Neural cell (in vitro differentiated cells): ENCODE measurements at regions not wholly inside any gene's neighbourhood (a gene's known extent, or its start where the extent isn't known, plus 50 kb on each side); places are given as distances from the start of the nearest gene placed in this dataset.

Experiments used
- H2AFZ ChIP-seq: fragments of 200-600, 300-800 bp; sonication (generic), shearing (Covaris generic); 2 replicates; pipeline ENCODE4 v1.6.0; 2014; ENCODE audit warnings: low read depth, mild to moderate bottlenecking, antibody characterized with exemption, low read length, moderate library complexity
- H3F3A ChIP-seq: fragments of 200-600 bp; shearing (Covaris generic); 2 replicates; pipeline ENCODE4 v1.6.1; 2016; ENCODE audit warnings: mild to moderate bottlenecking, moderate library complexity, mixed read lengths, antibody characterized with exemption, low read length; ENCODE audit not compliant: insufficient read depth, poor library complexity, severe bottlenecking
- H3K27ac ChIP-seq: fragments of 200-600, 300-800 bp; sonication (generic), shearing (Covaris generic); 2 replicates; pipeline ENCODE4 v1.5.1; 2014; ENCODE audit warnings: mild to moderate bottlenecking, low read length, moderate library complexity
- H3K27me3 ChIP-seq: fragments of 300-800, 200-600 bp; sonication (generic), shearing (Covaris generic); 2 replicates; pipeline ENCODE4 v1.6.0; 2014; ENCODE audit warnings: mild to moderate bottlenecking, low read depth, low read length, moderate library complexity; ENCODE audit not compliant: insufficient read depth
- H3K36me3 ChIP-seq: fragments of 300-800, 200-600 bp; sonication (generic), shearing (Covaris generic); 2 replicates; pipeline ENCODE4 v1.5.1; 2014; ENCODE audit warnings: mild to moderate bottlenecking, antibody characterized with exemption, low read length, moderate library complexity; ENCODE audit not compliant: insufficient read depth
- H3K4me2 ChIP-seq: fragments of 300-800, 200-600 bp; sonication (generic), shearing (Covaris generic); 2 replicates; pipeline ENCODE4 v1.6.0; 2014; ENCODE audit warnings: mild to moderate bottlenecking, low read length
- H3K4me3 ChIP-seq: fragments of 300-800, 200-600 bp; sonication (generic), shearing (Covaris generic); 2 replicates; pipeline ENCODE4 v1.5.1; 2014; ENCODE audit warnings: mild to moderate bottlenecking, low read length, moderate library complexity
- H3K79me2 ChIP-seq: fragments of 200-600 bp; shearing (Covaris generic); replicated peaks from 2 replicates; pipeline ENCODE4 v1.6.0; 2014; ENCODE audit warnings: mild to moderate bottlenecking, low read length, moderate library complexity; ENCODE audit not compliant: insufficient read depth
- H3K9ac ChIP-seq: fragments of 300-800, 200-600 bp; sonication (generic), shearing (Covaris generic); 2 replicates; pipeline ENCODE4 v1.6.1; 2016; ENCODE audit warnings: mild to moderate bottlenecking, low read length, mixed read lengths
- H3K9me2 ChIP-seq: fragments of 200-600 bp; shearing (Covaris generic); 2 replicates; pipeline ENCODE4 v1.6.1; 2016; ENCODE audit warnings: mild to moderate bottlenecking, low read length, mixed read lengths; ENCODE audit not compliant: insufficient read depth
- H3K9me3 ChIP-seq: fragments of 200-600, 300-800 bp; sonication (generic), shearing (Covaris generic); 2 replicates; pipeline ENCODE4 v1.6.1; 2016; ENCODE audit warnings: mild to moderate bottlenecking, mixed run types, low read length, moderate library complexity, mixed read lengths
- H4K20me1 ChIP-seq: fragments of 200-600 bp; shearing (Covaris generic); 2 replicates; pipeline ENCODE4 v1.6.1; 2016; ENCODE audit warnings: mild to moderate bottlenecking, mixed run types; ENCODE audit not compliant: insufficient read depth
- CTCF ChIP-seq: fragments of 450-650 bp; IDR thresholded peaks from 2 replicates; pipeline ENCODE4 v1.5.1; 2014; ENCODE audit warnings: antibody characterized with exemption, mild to moderate bottlenecking, moderate library complexity; ENCODE audit not compliant: poor library complexity, severe bottlenecking
- EP300 ChIP-seq: fragments of 450-650 bp; conservative IDR thresholded peaks from 2 replicates; pipeline ENCODE4 v1.6.1; 2014; ENCODE audit warnings: antibody characterized with exemption, mild to moderate bottlenecking, moderate library complexity; ENCODE audit not compliant: poor library complexity, severe bottlenecking
- EZH2 ChIP-seq: fragments of 200-600, 300-800 bp; shearing (Covaris generic), sonication (generic); IDR thresholded peaks from 2 replicates; pipeline ENCODE4 v1.6.1; 2014; ENCODE audit warnings: antibody characterized with exemption, low read length, borderline replicate concordance, mild to moderate bottlenecking; ENCODE audit not compliant: insufficient read depth, poor library complexity, severe bottlenecking
- MXI1 ChIP-seq: fragments of 450-650 bp; conservative IDR thresholded peaks from 2 replicates; pipeline ENCODE4 v1.6.1; 2014; ENCODE audit warnings: antibody characterized with exemption, mild to moderate bottlenecking; ENCODE audit not compliant: poor library complexity, severe bottlenecking
- POLR2AphosphoS5 ChIP-seq: IDR thresholded peaks from 2 replicates; pipeline ENCODE4 v1.6.1; 2012
- RAD21 ChIP-seq: fragments of 450-650 bp; conservative IDR thresholded peaks from 2 replicates; pipeline ENCODE4 v1.6.1; 2014; ENCODE audit warnings: antibody characterized with exemption, mild to moderate bottlenecking, moderate library complexity
- SMC3 ChIP-seq: fragments of 450-650 bp; conservative IDR thresholded peaks from 2 replicates; pipeline ENCODE4 v1.6.1; 2014; ENCODE audit warnings: antibody characterized with exemption, mild to moderate bottlenecking, moderate library complexity; ENCODE audit not compliant: poor library complexity
- TAF1 ChIP-seq: IDR thresholded peaks from 2 replicates; pipeline ENCODE4 v1.6.1; 2012; ENCODE audit warnings: low read depth
- TF ChIP-seq, protein P1 (sequence below): IDR thresholded peaks from 2 replicates; pipeline ENCODE4 v1.6.1; 2012; ENCODE audit warnings: borderline replicate concordance

- H3K79me2 ChIP-seq, result no peaks in the 10 kb centered on the region
- H4K20me1 ChIP-seq, result no peaks in the 10 kb centered on the region
- H3K4me3 ChIP-seq, result no peak overlapping the region
- no peaks in the 10 kb centered on the region for H3K27me3 ChIP-seq
- H3K9me3 ChIP-seq, result no peaks in the 10 kb centered on the region
- no peaks in the 10 kb centered on the region for H3K36me3 ChIP-seq
- H3K9ac ChIP-seq, result no peak overlapping the region
- H3K27ac ChIP-seq, result no peak overlapping the region
- H3F3A ChIP-seq, result no peaks in the 10 kb centered on the region
- no peak overlapping the region for H2AFZ ChIP-seq
- H3K9me2 ChIP-seq, result no peaks in the 10 kb centered on the region
- H3K4me2 ChIP-seq, result no peak overlapping the region
- TF ChIP-seq EP300 (no peak), EZH2 (no peak), SMC3 (no peak), RAD21 (no peak), CTCF (no peak), TAF1 (no peak), MXI1 (no peak), POLR2AphosphoS5 (no peak)
- TF ChIP-seq, protein P1, sequence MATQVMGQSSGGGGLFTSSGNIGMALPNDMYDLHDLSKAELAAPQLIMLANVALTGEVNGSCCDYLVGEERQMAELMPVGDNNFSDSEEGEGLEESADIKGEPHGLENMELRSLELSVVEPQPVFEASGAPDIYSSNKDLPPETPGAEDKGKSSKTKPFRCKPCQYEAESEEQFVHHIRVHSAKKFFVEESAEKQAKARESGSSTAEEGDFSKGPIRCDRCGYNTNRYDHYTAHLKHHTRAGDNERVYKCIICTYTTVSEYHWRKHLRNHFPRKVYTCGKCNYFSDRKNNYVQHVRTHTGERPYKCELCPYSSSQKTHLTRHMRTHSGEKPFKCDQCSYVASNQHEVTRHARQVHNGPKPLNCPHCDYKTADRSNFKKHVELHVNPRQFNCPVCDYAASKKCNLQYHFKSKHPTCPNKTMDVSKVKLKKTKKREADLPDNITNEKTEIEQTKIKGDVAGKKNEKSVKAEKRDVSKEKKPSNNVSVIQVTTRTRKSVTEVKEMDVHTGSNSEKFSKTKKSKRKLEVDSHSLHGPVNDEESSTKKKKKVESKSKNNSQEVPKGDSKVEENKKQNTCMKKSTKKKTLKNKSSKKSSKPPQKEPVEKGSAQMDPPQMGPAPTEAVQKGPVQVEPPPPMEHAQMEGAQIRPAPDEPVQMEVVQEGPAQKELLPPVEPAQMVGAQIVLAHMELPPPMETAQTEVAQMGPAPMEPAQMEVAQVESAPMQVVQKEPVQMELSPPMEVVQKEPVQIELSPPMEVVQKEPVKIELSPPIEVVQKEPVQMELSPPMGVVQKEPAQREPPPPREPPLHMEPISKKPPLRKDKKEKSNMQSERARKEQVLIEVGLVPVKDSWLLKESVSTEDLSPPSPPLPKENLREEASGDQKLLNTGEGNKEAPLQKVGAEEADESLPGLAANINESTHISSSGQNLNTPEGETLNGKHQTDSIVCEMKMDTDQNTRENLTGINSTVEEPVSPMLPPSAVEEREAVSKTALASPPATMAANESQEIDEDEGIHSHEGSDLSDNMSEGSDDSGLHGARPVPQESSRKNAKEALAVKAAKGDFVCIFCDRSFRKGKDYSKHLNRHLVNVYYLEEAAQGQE, result no peak
These were observed 183.2 kb upstream of the PTPRZ1 start for GRCh38 chr7:121689749-121690148.

DNA sequence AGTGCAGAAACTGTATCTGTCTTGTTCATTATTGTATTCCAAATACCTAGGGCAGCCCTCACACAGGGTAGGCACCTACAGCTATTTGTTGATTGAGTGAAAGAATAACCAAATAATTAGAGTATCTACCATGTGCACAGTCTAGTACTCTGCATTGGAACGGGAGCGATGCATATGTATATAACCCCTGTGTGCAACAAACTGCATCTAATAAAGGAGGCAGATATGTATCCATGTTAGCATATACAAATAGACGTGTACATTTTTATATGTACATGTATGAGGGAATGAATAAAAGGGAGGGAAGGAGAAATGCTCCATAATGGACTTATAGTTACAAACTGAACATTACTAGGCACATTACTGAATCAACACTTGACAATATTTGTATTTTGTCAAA is 191.3 kb upstream of the PTPRZ1 start:
- H3K27me3 ChIP-seq, result no peaks in the 10 kb centered on the region
- TF ChIP-seq POLR2AphosphoS5 (no peak), TAF1 (no peak), CTCF (no peak), EP300 (no peak), SMC3 (no peak)
- TF ChIP-seq, protein P1, result no peak

More for the DNA sequence above, 191.3 kb upstream of the PTPRZ1 start:
- H3K27ac ChIP-seq, result no peak overlapping the region
- no peaks in the 10 kb centered on the region for H3K79me2 ChIP-seq
- H3K9me3 ChIP-seq, result no peaks in the 10 kb centered on the region
- H3F3A ChIP-seq, result no peaks in the 10 kb centered on the region
- no peaks in the 10 kb centered on the region for H3K36me3 ChIP-seq
- H4K20me1 ChIP-seq, result no peaks in the 10 kb centered on the region
- no peaks in the 10 kb centered on the region for H3K9me2 ChIP-seq
- no peak overlapping the region for H3K4me3 ChIP-seq
- H2AFZ ChIP-seq, result no peak overlapping the region
- H3K9ac ChIP-seq, result no peak overlapping the region
- H3K4me2 ChIP-seq, result no peak overlapping the region
